ENCODE measurements at regions not wholly inside any gene's neighbourhood (a gene's known extent, or its start where the extent isn't known, plus 50 kb on each side); places are given as distances from the start of the nearest gene placed in this dataset.
A peak's percentile ranks its signal among the peaks of the same experiment; 100 is the strongest.

- Mint-ChIP-seq H3K27me3 (peaks cover 0 to 10% (median 3%) of the 10 kb centered on the region in 5 donors), H3K4me1 (peaks cover 0 to 1% (median 0%) of the 10 kb centered on the region in 7 donors), H3K9me3 (peaks cover 0 to 6% (median 0%) of the 10 kb centered on the region in 11 donors), H3K27ac (no peak overlapping the region), H3K36me3 (no peaks in the 10 kb centered on the region), H3K4me3 (no peak overlapping the region)
- ChIA-PET POLR2A (no interaction called here), CTCF (no interaction called here)
- Histone ChIP-seq H3K4me1 (ENCODE audit: control insufficient read depth in 2 of 2, insufficient read depth in 2 of 2, low read length in 2 of 2) (no peaks in the 10 kb centered on the region), H3K4me3 (ENCODE audit: low read length) (no peak overlapping the region), H3K27ac (ENCODE audit: low read depth, low read length) (no peak overlapping the region), H3K9me3 (ENCODE audit: control insufficient read depth in 2 of 3, low read length in 3 of 3) (no peaks in the 10 kb centered on the region), H3K27me3 (ENCODE audit: control insufficient read depth in 2 of 2, insufficient read depth in 2 of 2, low read length in 2 of 2) (no peaks in the 10 kb centered on the region), H3K36me3 (ENCODE audit: control insufficient read depth in 2 of 3, insufficient read depth in 3 of 3, low read length in 3 of 3) (no peaks in the 10 kb centered on the region)
- intact Hi-C loops (cut with micrococcal nuclease) = no loop called here
- DNase-seq (no peak), ATAC-seq (no peak)
These were observed 132.8 kb upstream of the CPEB4 start for GRCh38 chr5:173755319-173755718.

GRCh38 chr5:173757403-173758209 lies 130.5 kb upstream of the CPEB4 start:
- no peaks in the 10 kb centered on the region for H3K9me3 ChIP-seq (ENCODE audit: control insufficient read depth in 2 of 3, low read length in 3 of 3)

GRCh38 chr5:173758676-173759075 lies 129.5 kb upstream of the CPEB4 start:
- no peaks in the 10 kb centered on the region for H3K36me3 ChIP-seq (ENCODE audit: control insufficient read depth in 2 of 3, insufficient read depth in 3 of 3, low read length in 3 of 3)
- Mint-ChIP-seq H3K27ac (no peak overlapping the region), H3K36me3 (no peaks in the 10 kb centered on the region), H3K4me3 (no peak overlapping the region), H3K9me3 (peaks cover 0 to 6% (median 0%) of the 10 kb centered on the region in 11 donors), H3K4me1 (no peaks in the 10 kb centered on the region), H3K27me3 (peaks cover 0 to 7% (median 6%) of the 10 kb centered on the region in 5 donors)
- CTCF ChIA-PET = no interaction called here
- POLR2A ChIA-PET = no interaction called here
- no peak overlapping the region for H3K27ac ChIP-seq (ENCODE audit: low read depth, low read length)
- H3K27me3 ChIP-seq (ENCODE audit: control insufficient read depth in 2 of 2, insufficient read depth in 2 of 2, low read length in 2 of 2) = no peaks in the 10 kb centered on the region
- DNase-seq = no peak
- H3K9me3 ChIP-seq (ENCODE audit: control insufficient read depth in 2 of 3, low read length in 3 of 3) = no peaks in the 10 kb centered on the region
- no peak for ATAC-seq
- no peak overlapping the region for H3K4me3 ChIP-seq (ENCODE audit: low read length)
- intact Hi-C loops (cut with micrococcal nuclease) = no loop called here
- no peaks in the 10 kb centered on the region for H3K4me1 ChIP-seq (ENCODE audit: control insufficient read depth in 2 of 2, insufficient read depth in 2 of 2, low read length in 2 of 2)

More at GRCh38 chr5:173757403-173758209, 130.5 kb upstream of the CPEB4 start:
- H3K27me3 Mint-ChIP-seq = peaks cover 0 to 7% (median 6%) of the 10 kb centered on the region in 5 donors
- intact Hi-C loops (cut with micrococcal nuclease) = no loop called here
- peaks cover 0 to 6% (median 0%) of the 10 kb centered on the region in 11 donors for H3K9me3 Mint-ChIP-seq
- CTCF ChIA-PET = no interaction called here
- Histone ChIP-seq H3K4me1 (ENCODE audit: control insufficient read depth in 2 of 2, insufficient read depth in 2 of 2, low read length in 2 of 2) (no peaks in the 10 kb centered on the region), H3K27ac (ENCODE audit: low read depth, low read length) (no peak overlapping the region), H3K36me3 (ENCODE audit: control insufficient read depth in 2 of 3, insufficient read depth in 3 of 3, low read length in 3 of 3) (no peaks in the 10 kb centered on the region), H3K4me3 (ENCODE audit: low read length) (no peak overlapping the region), H3K27me3 (ENCODE audit: control insufficient read depth in 2 of 2, insufficient read depth in 2 of 2, low read length in 2 of 2) (no peaks in the 10 kb centered on the region)
- no peak for DNase-seq
- no peak overlapping the region for H3K4me3 Mint-ChIP-seq
- H3K27ac Mint-ChIP-seq = no peak overlapping the region
- ATAC-seq = no peak
- H3K4me1 Mint-ChIP-seq = no peaks in the 10 kb centered on the region
- H3K36me3 Mint-ChIP-seq = no peaks in the 10 kb centered on the region
- POLR2A ChIA-PET = no interaction called here

GRCh38 chr5:173759691-173760090 lies 128.5 kb upstream of the CPEB4 start:
- Mint-ChIP-seq H3K4me1 (no peaks in the 10 kb centered on the region), H3K27me3 (peaks cover 0 to 7% (median 6%) of the 10 kb centered on the region in 5 donors), H3K36me3 (no peaks in the 10 kb centered on the region), H3K27ac (no peak overlapping the region), H3K4me3 (no peak overlapping the region), H3K9me3 (peaks cover 0 to 6% (median 0%) of the 10 kb centered on the region in 11 donors)
- H3K27me3 ChIP-seq (ENCODE audit: control insufficient read depth in 2 of 2, insufficient read depth in 2 of 2, low read length in 2 of 2) = no peaks in the 10 kb centered on the region
- no peak for DNase-seq
- no peaks in the 10 kb centered on the region for H3K9me3 ChIP-seq (ENCODE audit: control insufficient read depth in 2 of 3, low read length in 3 of 3)
- H3K4me3 ChIP-seq (ENCODE audit: low read length) = no peak overlapping the region
- H3K4me1 ChIP-seq (ENCODE audit: control insufficient read depth in 2 of 2, insufficient read depth in 2 of 2, low read length in 2 of 2) = no peaks in the 10 kb centered on the region
- ChIA-PET POLR2A (no interaction called here), CTCF (no interaction called here)
- no peaks in the 10 kb centered on the region for H3K36me3 ChIP-seq (ENCODE audit: control insufficient read depth in 2 of 3, insufficient read depth in 3 of 3, low read length in 3 of 3)
- no peak for ATAC-seq
- H3K27ac ChIP-seq (ENCODE audit: low read depth, low read length) = no peak overlapping the region
- intact Hi-C loops (cut with micrococcal nuclease) = no loop called here

- DNase-seq (no peak), ATAC-seq (no peak)
- Histone ChIP-seq H3K36me3 (ENCODE audit: control insufficient read depth in 2 of 3, insufficient read depth in 3 of 3, low read length in 3 of 3) (no peaks in the 10 kb centered on the region), H3K9me3 (ENCODE audit: control insufficient read depth in 2 of 3, low read length in 3 of 3) (no peaks in the 10 kb centered on the region), H3K27me3 (ENCODE audit: control insufficient read depth in 2 of 2, insufficient read depth in 2 of 2, low read length in 2 of 2) (no peaks in the 10 kb centered on the region), H3K4me3 (ENCODE audit: low read length) (no peak overlapping the region), H3K27ac (ENCODE audit: low read depth, low read length) (no peak overlapping the region), H3K4me1 (ENCODE audit: control insufficient read depth in 2 of 2, insufficient read depth in 2 of 2, low read length in 2 of 2) (no peaks in the 10 kb centered on the region)
- H3K27ac Mint-ChIP-seq = no peak overlapping the region
- no peaks in the 10 kb centered on the region for H3K36me3 Mint-ChIP-seq
- no peak overlapping the region for H3K4me3 Mint-ChIP-seq
- POLR2A ChIA-PET = no interaction called here
- intact Hi-C loops (cut with micrococcal nuclease) = no loop called here
- no peaks in the 10 kb centered on the region for H3K9me3 Mint-ChIP-seq
- CTCF ChIA-PET = no interaction called here
- H3K4me1 Mint-ChIP-seq = no peaks in the 10 kb centered on the region
- H3K27me3 Mint-ChIP-seq = peaks cover 0 to 7% (median 6%) of the 10 kb centered on the region in 5 donors
These were observed 127.5 kb upstream of the CPEB4 start for GRCh38 chr5:173760461-173761177.

GRCh38 chr5:173761178-173761513 lies 127.0 kb upstream of the CPEB4 start:
- intact Hi-C loops (cut with micrococcal nuclease) = no loop called here
- ChIA-PET POLR2A (no interaction called here), CTCF (no interaction called here)
- Mint-ChIP-seq H3K4me3 (no peak overlapping the region), H3K27me3 (peaks cover 0 to 7% (median 6%) of the 10 kb centered on the region in 5 donors), H3K27ac (no peak overlapping the region), H3K4me1 (no peaks in the 10 kb centered on the region), H3K36me3 (no peaks in the 10 kb centered on the region), H3K9me3 (no peaks in the 10 kb centered on the region)
- no peak overlapping the region for H3K27ac ChIP-seq (ENCODE audit: low read depth, low read length)
- no peaks in the 10 kb centered on the region for H3K9me3 ChIP-seq (ENCODE audit: control insufficient read depth in 2 of 3, low read length in 3 of 3)
- H3K4me3 ChIP-seq (ENCODE audit: low read length) = no peak overlapping the region
- no peaks in the 10 kb centered on the region for H3K4me1 ChIP-seq (ENCODE audit: control insufficient read depth in 2 of 2, insufficient read depth in 2 of 2, low read length in 2 of 2)
- ATAC-seq (no peak), DNase-seq (no peak)
- no peaks in the 10 kb centered on the region for H3K27me3 ChIP-seq (ENCODE audit: control insufficient read depth in 2 of 2, insufficient read depth in 2 of 2, low read length in 2 of 2)
- no peaks in the 10 kb centered on the region for H3K36me3 ChIP-seq (ENCODE audit: control insufficient read depth in 2 of 3, insufficient read depth in 3 of 3, low read length in 3 of 3)

GRCh38 chr5:173762045-173762444 lies 126.1 kb upstream of the CPEB4 start:
- Mint-ChIP-seq H3K36me3 (no peaks in the 10 kb centered on the region), H3K4me1 (no peaks in the 10 kb centered on the region), H3K9me3 (no peaks in the 10 kb centered on the region), H3K27me3 (peaks cover 0 to 7% (median 6%) of the 10 kb centered on the region in 5 donors), H3K4me3 (no peak overlapping the region), H3K27ac (peak overlapping the region in 1 of 9 donors; percentile 22)
- no peaks in the 10 kb centered on the region for H3K4me1 ChIP-seq (ENCODE audit: control insufficient read depth in 2 of 2, insufficient read depth in 2 of 2, low read length in 2 of 2)
- no peaks in the 10 kb centered on the region for H3K36me3 ChIP-seq (ENCODE audit: control insufficient read depth in 2 of 3, insufficient read depth in 3 of 3, low read length in 3 of 3)
- no peaks in the 10 kb centered on the region for H3K27me3 ChIP-seq (ENCODE audit: control insufficient read depth in 2 of 2, insufficient read depth in 2 of 2, low read length in 2 of 2)
- H3K4me3 ChIP-seq (ENCODE audit: low read length) = no peak overlapping the region
- H3K27ac ChIP-seq (ENCODE audit: low read depth, low read length) = no peak overlapping the region
- DNase-seq (no peak), ATAC-seq (no peak)
- POLR2A ChIA-PET = no interaction called here
- intact Hi-C loops (cut with micrococcal nuclease) = no loop called here
- no peaks in the 10 kb centered on the region for H3K9me3 ChIP-seq (ENCODE audit: control insufficient read depth in 2 of 3, low read length in 3 of 3)
- CTCF ChIA-PET = no interaction called here

Data from naive thymus-derived CD4-positive, alpha-beta T cell (primary cell).